ENCODE measurements at regions not wholly inside any gene's neighbourhood (a gene's known extent, or its start where the extent isn't known, plus 50 kb on each side); places are given as distances from the start of the nearest gene placed in this dataset.
"Not testable (repeated sequence)": the region's sequence is repeated elsewhere in the genome, so short reads cannot be mapped to it uniquely, and the experiment has no call there.

GRCh38 chr1:47598357-47598756 lies 160.5 kb downstream of the FOXD2 start:
- H3K36me3 ChIP-seq (ENCODE audit: insufficient read depth): no peaks in the 10 kb centered on the region
- TF ChIP-seq CTCF (conservative IDR thresholded peaks at IDR 0.05; ENCODE audit: low read depth, low read length): no peak
- no peaks in the 10 kb centered on the region for H3K27me3 ChIP-seq (ENCODE audit: insufficient read depth, low read depth)
- no peak overlapping the region for H2AFZ ChIP-seq (ENCODE audit: low read depth)
- H3K4me3 ChIP-seq (IDR thresholded peaks at IDR 0.05; ENCODE audit: insufficient read depth, low read depth, low read length): no peak overlapping the region
- no peak overlapping the region for H3K4me2 ChIP-seq
- no peaks in the 10 kb centered on the region for H3K79me2 ChIP-seq (ENCODE audit: insufficient read depth, low read depth)
- no peaks in the 10 kb centered on the region for H3K4me1 ChIP-seq (ENCODE audit: low read depth, poor library complexity, severe bottlenecking)
- H3K27ac ChIP-seq: no peak overlapping the region
- no peak overlapping the region for H3K9ac ChIP-seq
- H4K20me1 ChIP-seq (ENCODE audit: insufficient read depth): no peaks in the 10 kb centered on the region

GRCh38 chr1:47599777-47600176 lies 161.9 kb downstream of the FOXD2 start:
- TF ChIP-seq CTCF (conservative IDR thresholded peaks at IDR 0.05; ENCODE audit: low read depth, low read length): no peak
- Histone ChIP-seq H3K27me3 (ENCODE audit: insufficient read depth, low read depth) (no peaks in the 10 kb centered on the region), H3K79me2 (ENCODE audit: insufficient read depth, low read depth) (no peaks in the 10 kb centered on the region)

GRCh38 chr1:47602491-47602890 lies 164.6 kb downstream of the FOXD2 start:
- H4K20me1 ChIP-seq (ENCODE audit: insufficient read depth); H3K4me2 ChIP-seq; H2AFZ ChIP-seq (ENCODE audit: low read depth); H3K79me2 ChIP-seq (ENCODE audit: insufficient read depth, low read depth); H3K27me3 ChIP-seq (ENCODE audit: insufficient read depth, low read depth); H3K4me3 ChIP-seq (IDR thresholded peaks at IDR 0.05; ENCODE audit: insufficient read depth, low read depth, low read length); H3K27ac ChIP-seq; H3K9ac ChIP-seq; H3K36me3 ChIP-seq (ENCODE audit: insufficient read depth); H3K4me1 ChIP-seq (ENCODE audit: low read depth, poor library complexity, severe bottlenecking): not testable (repeated sequence)

More at GRCh38 chr1:47599777-47600176, 161.9 kb downstream of the FOXD2 start:
- Histone ChIP-seq H3K36me3 (ENCODE audit: insufficient read depth) (no peaks in the 10 kb centered on the region), H3K4me2 (no peak overlapping the region), H3K9ac (no peak overlapping the region), H4K20me1 (ENCODE audit: insufficient read depth) (no peaks in the 10 kb centered on the region), H3K4me3 (IDR thresholded peaks at IDR 0.05; ENCODE audit: insufficient read depth, low read depth, low read length) (no peak overlapping the region), H3K4me1 (ENCODE audit: low read depth, poor library complexity, severe bottlenecking) (no peaks in the 10 kb centered on the region), H3K27ac (no peak overlapping the region), H2AFZ (ENCODE audit: low read depth) (no peak overlapping the region)

GRCh38 chr1:47604869-47605268 lies 167.0 kb downstream of the FOXD2 start:
- H3K4me2 ChIP-seq; H4K20me1 ChIP-seq (ENCODE audit: insufficient read depth); H3K79me2 ChIP-seq (ENCODE audit: insufficient read depth, low read depth); H3K4me1 ChIP-seq (ENCODE audit: low read depth, poor library complexity, severe bottlenecking); H3K9ac ChIP-seq; H3K27me3 ChIP-seq (ENCODE audit: insufficient read depth, low read depth); H3K4me3 ChIP-seq (IDR thresholded peaks at IDR 0.05; ENCODE audit: insufficient read depth, low read depth, low read length); H2AFZ ChIP-seq (ENCODE audit: low read depth); H3K36me3 ChIP-seq (ENCODE audit: insufficient read depth); H3K27ac ChIP-seq: not testable (repeated sequence)

GRCh38 chr1:47608296-47608875 lies 170.5 kb downstream of the FOXD2 start:
- Histone ChIP-seq H3K4me3 (IDR thresholded peaks at IDR 0.05; ENCODE audit: insufficient read depth, low read depth, low read length) (no peak overlapping the region), H3K9ac (no peak overlapping the region), H4K20me1 (ENCODE audit: insufficient read depth) (no peaks in the 10 kb centered on the region), H3K27ac (no peak overlapping the region), H3K27me3 (ENCODE audit: insufficient read depth, low read depth) (no peaks in the 10 kb centered on the region), H2AFZ (ENCODE audit: low read depth) (no peak overlapping the region), H3K4me1 (ENCODE audit: low read depth, poor library complexity, severe bottlenecking) (no peaks in the 10 kb centered on the region), H3K36me3 (ENCODE audit: insufficient read depth) (no peaks in the 10 kb centered on the region), H3K79me2 (ENCODE audit: insufficient read depth, low read depth) (no peaks in the 10 kb centered on the region), H3K4me2 (no peak overlapping the region)
- no peak for TF ChIP-seq CTCF (conservative IDR thresholded peaks at IDR 0.05; ENCODE audit: low read depth, low read length)
